Caco-2 (cell line): ENCODE measurements at regions not wholly inside any gene's neighbourhood (a gene's known extent, or its start where the extent isn't known, plus 50 kb on each side); places are given as distances from the start of the nearest gene placed in this dataset.

Source experiments
- BruUV-seq: library from RNA; stranded (reverse); fragments of 400-500 nt; replicated peaks from 2 replicates; lab custom pipeline; 2021; lab: Mats Ljungman, UMichigan
- CTCF ChIA-PET: fragments of 300-600 bp; sonication (Branson Sonifier 250); formaldehyde crosslinking; loops from one replicate; lab custom pipeline; 2022; ENCODE audit warnings: antibody characterized with exemption; lab: Charles Lee
- POLR2A ChIA-PET: fragments of 300-600 bp; sonication (Branson Sonifier 250); formaldehyde crosslinking; loops from one replicate; lab custom pipeline; 2022; ENCODE audit warnings: antibody characterized with exemption; lab: Charles Lee
- DNase-seq, 2 experiments: peaks; one replicate each; pipeline versions ENCODE4 v3.0.0 to v3.0.0-alpha.2; 2020 to 2022
- H3K27me3 ChIP-seq: replicated peaks from 2 replicates; pipeline ENCODE4 v1.6.0; 2011; ENCODE audit warnings: low read length; ENCODE audit not compliant: control insufficient read depth, insufficient read depth
- H3K36me3 ChIP-seq: 2 replicates; pipeline ENCODE4 v1.5.1; 2011; ENCODE audit warnings: low read length; ENCODE audit not compliant: control insufficient read depth, insufficient read depth
- H3K4me1 ChIP-seq: fragments of 250-450 bp; sonication (Bioruptor Pico); 2 replicates; pipeline ENCODE4 v1.5.1; 2020; ENCODE audit warnings: mild to moderate bottlenecking
- H3K4me3 ChIP-seq: 2 replicates; pipeline ENCODE4 v1.5.1; 2011; ENCODE audit warnings: low read depth, mild to moderate bottlenecking, control low read depth, low read length
- H3K9me3 ChIP-seq: fragments of 250-450 bp; sonication (Bioruptor Pico); 2 replicates; pipeline ENCODE4 v1.5.1; 2020; ENCODE audit warnings: mild to moderate bottlenecking, moderate library complexity
- H3K27ac Mint-ChIP-seq: one replicate; pipeline ENCODE4 v1.8.0; 2022; ENCODE audit warnings: mixed read lengths; ENCODE audit not compliant: unreplicated experiment
- H3K27me3 Mint-ChIP-seq: one replicate; pipeline ENCODE4 v1.8.0; 2022; ENCODE audit warnings: mixed read lengths; ENCODE audit not compliant: insufficient read depth, unreplicated experiment
- H3K36me3 Mint-ChIP-seq: one replicate; pipeline ENCODE4 v1.8.0; 2022; ENCODE audit warnings: mild to moderate bottlenecking, mixed read lengths; ENCODE audit not compliant: insufficient read depth, unreplicated experiment
- H3K4me1 Mint-ChIP-seq: one replicate; pipeline ENCODE4 v1.8.0; 2022; ENCODE audit warnings: low read depth, mixed read lengths; ENCODE audit not compliant: unreplicated experiment
- H3K4me3 Mint-ChIP-seq: one replicate; pipeline ENCODE4 v1.8.0; 2022; ENCODE audit warnings: mild to moderate bottlenecking, moderate library complexity, mixed read lengths; ENCODE audit not compliant: unreplicated experiment
- H3K9me3 Mint-ChIP-seq: one replicate; pipeline ENCODE4 v1.8.0; 2022; ENCODE audit warnings: mixed read lengths; ENCODE audit not compliant: unreplicated experiment
- intact Hi-C: fragments of 100-400 bp; cut with micrococcal nuclease; formaldehyde crosslinking; loops from one replicate; pipeline ENCODE4 v1.10.0; 2022; ENCODE audit not compliant: unreplicated experiment
- TF ChIP-seq, protein P1 (sequence below), 2 experiments: fragments of 200-600 bp in 1 of 2; IDR thresholded peaks; 1 replicate in 1 of 2; 2 replicates in 1 of 2; pipeline versions ENCODE4 v1.5.1 to v1.8.0; 2011 to 2022; ENCODE audit warnings: antibody characterized with exemption in 1 of 2, control low read depth in 1 of 2, inconsistent platforms in 1 of 2, low read depth in 1 of 2, low read length in 1 of 2, mild to moderate bottlenecking in 1 of 2, moderate library complexity in 1 of 2; ENCODE audit not compliant: insufficient read depth in 1 of 2, severe bottlenecking in 1 of 2, unreplicated experiment in 1 of 2

DNA sequence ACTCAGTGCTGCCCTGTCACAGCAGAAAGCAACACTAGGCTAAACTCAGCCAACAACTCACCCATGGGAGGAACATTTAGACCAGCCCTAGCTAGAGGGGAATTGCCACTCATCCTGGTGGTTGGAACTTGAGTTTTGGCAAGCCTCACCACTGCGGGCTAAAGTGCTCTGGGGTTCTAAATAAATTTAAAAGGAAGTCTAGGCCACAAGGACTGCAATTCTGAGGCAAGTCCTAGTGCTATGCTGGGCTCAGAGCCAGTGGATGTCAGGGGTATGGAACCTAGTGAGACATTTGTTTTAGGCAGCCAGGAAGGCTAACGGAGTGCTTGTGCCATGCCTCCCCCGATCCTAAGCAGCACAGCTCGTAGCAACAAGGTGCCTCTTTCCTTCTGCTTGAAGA is 78.0 kb downstream of the RGS13 start:
- H3K36me3 ChIP-seq, result no peaks in the 10 kb centered on the region
- no TSS peak for BruUV-seq
- intact Hi-C loops, result no loop called here
- Mint-ChIP-seq H3K4me3 (no peak overlapping the region), H3K9me3 (peaks cover 22% of the 10 kb centered on the region), H3K27me3 (peaks cover 3% of the 10 kb centered on the region), H3K36me3 (no peaks in the 10 kb centered on the region), H3K27ac (no peak overlapping the region), H3K4me1 (no peaks in the 10 kb centered on the region)
- H3K4me1 ChIP-seq, result no peaks in the 10 kb centered on the region
- no peak overlapping the region for H3K4me3 ChIP-seq
- no peaks in the 10 kb centered on the region for H3K9me3 ChIP-seq
- no peaks in the 10 kb centered on the region for H3K27me3 ChIP-seq
- TF ChIP-seq, protein P1, sequence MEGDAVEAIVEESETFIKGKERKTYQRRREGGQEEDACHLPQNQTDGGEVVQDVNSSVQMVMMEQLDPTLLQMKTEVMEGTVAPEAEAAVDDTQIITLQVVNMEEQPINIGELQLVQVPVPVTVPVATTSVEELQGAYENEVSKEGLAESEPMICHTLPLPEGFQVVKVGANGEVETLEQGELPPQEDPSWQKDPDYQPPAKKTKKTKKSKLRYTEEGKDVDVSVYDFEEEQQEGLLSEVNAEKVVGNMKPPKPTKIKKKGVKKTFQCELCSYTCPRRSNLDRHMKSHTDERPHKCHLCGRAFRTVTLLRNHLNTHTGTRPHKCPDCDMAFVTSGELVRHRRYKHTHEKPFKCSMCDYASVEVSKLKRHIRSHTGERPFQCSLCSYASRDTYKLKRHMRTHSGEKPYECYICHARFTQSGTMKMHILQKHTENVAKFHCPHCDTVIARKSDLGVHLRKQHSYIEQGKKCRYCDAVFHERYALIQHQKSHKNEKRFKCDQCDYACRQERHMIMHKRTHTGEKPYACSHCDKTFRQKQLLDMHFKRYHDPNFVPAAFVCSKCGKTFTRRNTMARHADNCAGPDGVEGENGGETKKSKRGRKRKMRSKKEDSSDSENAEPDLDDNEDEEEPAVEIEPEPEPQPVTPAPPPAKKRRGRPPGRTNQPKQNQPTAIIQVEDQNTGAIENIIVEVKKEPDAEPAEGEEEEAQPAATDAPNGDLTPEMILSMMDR (IDR thresholded peaks at IDR 0.05; ENCODE audit: insufficient read depth in 1 of 2, low read depth in 1 of 2, low read length in 1 of 2, severe bottlenecking in 1 of 2, unreplicated experiment in 1 of 2), result no peak
- CTCF ChIA-PET, result no interaction called here
- POLR2A ChIA-PET, result no interaction called here
- no peak for DNase-seq

GRCh38 chr1:192724670-192725069 is 84.2 kb upstream of the RGS2 start:
- Histone ChIP-seq H3K27me3 (no peaks in the 10 kb centered on the region), H3K4me3 (no peak overlapping the region), H3K4me1 (no peaks in the 10 kb centered on the region), H3K9me3 (peaks cover 3% of the 10 kb centered on the region; the same call in 1 of the 2 replicates), H3K36me3 (no peaks in the 10 kb centered on the region)
- POLR2A ChIA-PET, result no interaction called here
- Mint-ChIP-seq H3K27ac (no peak overlapping the region), H3K4me1 (no peaks in the 10 kb centered on the region), H3K4me3 (no peak overlapping the region), H3K36me3 (no peaks in the 10 kb centered on the region), H3K27me3 (no peaks in the 10 kb centered on the region), H3K9me3 (peaks cover 11% of the 10 kb centered on the region)
- DNase-seq, result no peak
- TF ChIP-seq, protein P1 (IDR thresholded peaks at IDR 0.05; ENCODE audit: insufficient read depth in 1 of 2, low read depth in 1 of 2, low read length in 1 of 2, severe bottlenecking in 1 of 2, unreplicated experiment in 1 of 2), result no peak
- no TSS peak for BruUV-seq
- intact Hi-C loops, result no loop called here
- CTCF ChIA-PET, result no interaction called here

DNA sequence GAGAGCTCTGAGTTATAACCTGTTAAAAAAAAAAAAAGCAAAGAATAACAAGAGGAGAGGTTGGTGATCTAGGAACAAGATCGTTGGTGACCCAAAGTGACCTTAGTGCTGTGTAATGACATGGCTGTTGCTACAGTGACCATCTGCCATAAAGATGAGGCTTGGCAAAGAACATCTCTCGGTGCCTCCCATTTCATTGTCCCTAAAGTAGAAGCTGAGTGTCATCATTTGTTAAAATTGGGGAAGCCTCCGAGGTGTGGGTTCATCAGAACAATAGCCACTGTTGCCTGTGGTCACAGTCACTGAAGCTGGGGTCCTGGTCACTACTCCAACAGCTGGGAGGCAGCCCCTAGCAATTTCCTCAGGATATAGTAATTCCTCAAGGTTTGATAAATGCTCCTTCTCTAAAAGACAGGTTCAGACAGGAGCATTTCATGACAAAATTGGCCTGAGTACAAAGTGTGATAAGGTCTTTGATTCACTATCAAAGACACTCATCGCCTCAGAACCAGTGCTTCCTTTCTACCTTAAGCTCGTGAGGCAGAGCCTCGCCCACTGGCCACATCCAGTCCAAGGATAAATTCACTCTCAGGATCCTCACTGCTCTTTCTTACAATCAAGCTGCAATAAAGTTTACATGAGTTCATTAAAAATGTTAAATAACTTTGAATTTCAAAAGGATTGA is 81.9 kb upstream of the RGS2 start:
- Mint-ChIP-seq H3K36me3 (no peaks in the 10 kb centered on the region), H3K4me1 (no peaks in the 10 kb centered on the region), H3K27ac (no peak overlapping the region), H3K9me3 (no peaks in the 10 kb centered on the region), H3K4me3 (no peak overlapping the region), H3K27me3 (no peaks in the 10 kb centered on the region)
- BruUV-seq, result no TSS peak
- Histone ChIP-seq H3K9me3 (no peaks in the 10 kb centered on the region), H3K27me3 (no peaks in the 10 kb centered on the region), H3K36me3 (no peaks in the 10 kb centered on the region), H3K4me3 (no peak overlapping the region), H3K4me1 (no peaks in the 10 kb centered on the region)
- POLR2A ChIA-PET, result no interaction called here
- no peak for DNase-seq
- TF ChIP-seq, protein P1 (IDR thresholded peaks at IDR 0.05; ENCODE audit: insufficient read depth in 1 of 2, low read depth in 1 of 2, low read length in 1 of 2, severe bottlenecking in 1 of 2, unreplicated experiment in 1 of 2), result no peak
- CTCF ChIA-PET, result no interaction called here
- intact Hi-C loops, result no loop called here
